Stimulated activated CD8-positive, alpha-beta memory T cell treated with anti-CD3 and anti-CD28 coated beads, Interleukin-7, amount 100 ng/mL, for 4 hours (primary cell): ENCODE measurements at regions not wholly inside any gene's neighbourhood (a gene's known extent, or its start where the extent isn't known, plus 50 kb on each side); places are given as distances from the start of the nearest gene placed in this dataset.

Experiments used
- DNase-seq, 2 donors: peaks; one replicate each; pipeline ENCODE4 v3.0.0-alpha.2; 2020; ENCODE audit warnings: low read depth in 2 of 2

GRCh38 chr9:113785334-113785733 lies 90.8 kb upstream of the ZNF618 start:
- no peak for DNase-seq

- no peak for DNase-seq
Measured at GRCh38 chr9:113786071-113786470, 90.0 kb upstream of the ZNF618 start.

- DNase-seq: no peak
Measured at GRCh38 chr9:113787871-113788270, 88.2 kb upstream of the ZNF618 start.

GRCh38 chr9:113788616-113789330 lies 87.3 kb upstream of the ZNF618 start:
- no peak for DNase-seq

GRCh38 chr9:113790093-113790492 lies 86.0 kb upstream of the ZNF618 start:
- DNase-seq: no peak

GRCh38 chr9:113793558-113793957 lies 82.6 kb upstream of the ZNF618 start:
- no peak for DNase-seq

- DNase-seq: no peak
Measured at GRCh38 chr9:113794721-113795120, 81.4 kb upstream of the ZNF618 start.

- DNase-seq: no peak
Measured at GRCh38 chr9:113795811-113796392, 80.2 kb upstream of the ZNF618 start.

GRCh38 chr9:113796646-113797426 lies 79.3 kb upstream of the ZNF618 start:
- no peak for DNase-seq

GRCh38 chr9:113798062-113799030 lies 77.8 kb upstream of the ZNF618 start:
- DNase-seq: no peak

- DNase-seq: no peak
Measured at GRCh38 chr9:113800276-113800675, 75.8 kb upstream of the ZNF618 start.

GRCh38 chr9:113803811-113804589 lies 72.1 kb upstream of the ZNF618 start:
- DNase-seq: no peak

- no peak for DNase-seq
Measured at GRCh38 chr9:113805486-113806132, 70.5 kb upstream of the ZNF618 start.

- DNase-seq: peak; percentile 2 to 5
Measured at GRCh38 chr9:113807173-113808061, 68.7 kb upstream of the ZNF618 start.

- DNase-seq: no peak
Measured at GRCh38 chr9:113808391-113809358, 67.4 kb upstream of the ZNF618 start.

GRCh38 chr9:113817171-113817570 lies 58.9 kb upstream of the ZNF618 start:
- DNase-seq: no peak

- no peak for DNase-seq
Measured at GRCh38 chr9:113818391-113818790, 57.7 kb upstream of the ZNF618 start.

- no peak for DNase-seq
Measured at GRCh38 chr9:113822315-113822714, 53.8 kb upstream of the ZNF618 start.
